Hypothalamus (tissue), 51 donors: ENCODE measurements at regions not wholly inside any gene's neighbourhood (a gene's known extent, or its start where the extent isn't known, plus 50 kb on each side); places are given as distances from the start of the nearest gene placed in this dataset.
"Not testable (repeated sequence)": the region's sequence is repeated elsewhere in the genome, so short reads cannot be mapped to it uniquely, and the experiment has no call there.

Experiments
- DNase-seq, 51 donors: peaks; one replicate each; lab custom pipeline; 2025; lab: John Stamatoyannopoulos, UW

DNA sequence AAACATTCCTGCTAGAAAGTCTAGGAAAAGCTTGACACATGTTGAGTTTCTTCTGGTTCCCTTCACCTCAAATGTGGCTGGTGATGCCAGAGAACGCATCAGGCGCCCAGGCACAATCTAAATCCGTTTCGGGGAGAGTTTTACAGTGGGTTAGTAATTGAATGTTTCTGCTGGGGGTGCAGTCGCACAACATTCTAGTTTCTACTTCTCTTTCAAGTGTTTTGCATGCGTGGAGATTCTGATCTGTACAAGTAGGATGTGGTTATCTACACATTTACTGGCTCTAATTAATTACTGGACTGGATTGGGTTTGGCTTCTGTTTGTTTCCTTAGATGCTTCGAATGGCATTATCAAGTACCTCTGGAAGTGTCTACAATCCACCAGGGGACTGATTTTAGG, 173.8 kb downstream of the TMEM26 start:
- DNase-seq = no peak

DNA sequence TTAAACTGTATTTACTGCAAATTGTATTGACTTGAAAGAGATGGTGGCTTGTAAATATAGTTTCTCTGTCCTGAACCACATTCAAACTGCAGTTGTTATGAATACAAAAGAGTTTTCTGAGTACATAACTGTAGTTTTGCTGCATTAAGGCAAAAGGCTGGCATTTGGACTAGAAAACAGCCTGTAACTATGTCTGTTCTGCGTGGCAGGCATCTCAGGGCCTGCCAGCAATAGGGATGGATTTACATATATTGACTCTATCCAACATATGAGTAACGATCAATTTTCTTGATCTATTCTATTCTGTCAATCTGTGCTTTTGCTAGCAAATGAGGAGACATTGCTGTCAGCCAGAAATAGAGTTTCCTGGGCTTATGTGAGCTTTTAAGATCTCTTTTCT, 174.6 kb downstream of the TMEM26 start:
- DNase-seq = no peak

DNA sequence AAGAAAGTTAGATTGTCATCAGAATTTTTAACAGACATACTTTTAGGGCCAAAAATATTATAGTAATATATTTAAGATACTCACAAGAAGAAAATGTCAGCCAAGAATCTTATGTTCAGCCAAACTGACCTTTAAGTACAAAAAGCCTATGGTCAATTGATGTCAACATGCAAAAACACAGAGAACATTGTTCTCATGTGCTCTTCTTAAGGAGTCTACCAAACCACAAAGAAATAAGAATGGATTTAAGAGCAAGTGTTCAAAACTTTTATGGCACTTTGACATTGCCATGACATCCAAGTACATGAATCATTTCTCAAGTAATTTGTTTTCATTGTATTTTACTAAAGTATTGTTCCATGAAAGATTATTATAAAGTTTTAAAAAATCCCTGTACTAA, 180.4 kb downstream of the TMEM26 start:
- DNase-seq = no peak

DNA sequence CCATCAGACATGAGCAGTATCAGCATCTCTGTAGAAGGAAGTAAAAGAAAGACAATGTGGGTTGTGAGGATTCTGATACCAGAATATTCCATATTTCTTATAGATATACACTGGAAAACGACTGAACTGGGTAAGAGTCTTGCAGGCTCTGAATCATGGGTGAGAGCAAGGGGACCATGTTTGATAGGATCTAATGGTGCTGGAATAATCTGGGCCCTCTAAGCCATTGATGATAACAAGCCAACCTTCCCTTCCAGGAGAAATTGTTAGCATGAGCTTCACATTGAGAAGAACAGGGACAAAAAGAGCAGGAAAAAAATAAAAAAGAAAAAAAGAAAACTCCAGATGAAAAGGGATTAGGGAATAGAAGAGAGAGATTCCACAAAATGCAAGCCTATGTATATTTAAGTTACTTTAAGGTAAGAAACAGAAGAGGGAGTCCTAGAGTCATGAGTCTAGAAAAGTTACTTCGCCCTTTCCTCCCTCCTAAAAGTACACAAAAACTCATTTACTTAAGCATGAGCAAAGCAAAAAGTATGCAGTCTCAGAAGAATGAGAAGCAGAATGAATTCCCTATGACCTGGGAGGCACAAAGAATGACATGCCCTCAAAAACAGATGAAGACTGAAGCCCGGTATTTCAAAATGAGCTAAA, 181.9 kb downstream of the TMEM26 start:
- no peak for DNase-seq

DNA sequence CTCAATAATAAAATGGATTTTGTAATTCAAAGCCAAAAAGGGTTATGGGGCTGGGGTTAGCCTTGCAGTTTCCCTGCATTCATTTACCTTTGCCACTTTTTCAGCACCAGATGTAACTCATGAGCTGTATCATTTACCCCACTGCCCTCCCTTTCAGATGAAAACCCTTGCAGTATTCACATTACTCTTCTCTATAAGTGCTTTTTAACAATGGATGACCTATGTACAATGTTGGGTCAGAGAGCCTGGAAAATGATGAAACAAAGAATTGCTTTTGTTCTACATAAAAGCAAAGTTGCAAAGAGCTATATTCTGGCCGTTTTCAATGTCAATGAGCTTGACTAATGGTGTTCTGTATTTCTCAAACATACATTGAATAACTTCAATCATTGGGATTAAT, 189.7 kb downstream of the TMEM26 start:
- no peak for DNase-seq

DNA sequence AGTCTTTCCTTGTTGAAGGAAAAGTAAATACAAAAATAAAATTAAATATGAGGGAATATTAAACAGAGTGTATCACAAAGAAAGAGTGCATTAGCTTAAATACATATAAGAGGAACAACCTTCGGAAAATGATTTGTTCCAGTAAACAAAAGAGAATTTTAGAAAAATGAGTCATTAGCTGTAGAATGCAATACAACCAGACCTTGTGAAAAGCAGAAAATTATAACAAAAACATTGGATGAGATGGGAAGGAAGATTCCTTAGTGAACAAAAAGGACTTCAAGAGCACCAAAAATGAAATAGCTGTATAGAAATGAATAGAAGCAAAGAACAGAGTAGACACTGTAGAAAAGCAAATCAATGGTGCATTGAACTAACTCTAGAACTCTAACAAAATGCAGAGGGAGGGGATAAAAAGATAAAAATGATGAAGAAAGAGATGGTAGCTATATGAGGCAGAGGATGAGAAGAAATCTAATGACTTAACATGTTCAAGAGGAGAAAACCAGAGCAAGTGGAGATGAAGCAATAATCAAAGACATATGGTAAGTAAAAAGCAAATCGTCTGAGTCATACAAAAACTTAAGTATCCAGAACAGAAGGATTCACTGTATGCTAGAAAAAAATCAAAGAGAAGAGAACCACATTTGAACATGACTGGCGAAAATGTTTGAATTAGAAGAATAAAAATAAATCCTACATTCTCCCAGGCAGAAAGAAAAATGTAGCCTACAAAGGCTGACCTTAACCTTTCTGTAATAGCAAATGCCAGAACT, 190.5 kb downstream of the TMEM26 start:
- DNase-seq = no peak

DNA sequence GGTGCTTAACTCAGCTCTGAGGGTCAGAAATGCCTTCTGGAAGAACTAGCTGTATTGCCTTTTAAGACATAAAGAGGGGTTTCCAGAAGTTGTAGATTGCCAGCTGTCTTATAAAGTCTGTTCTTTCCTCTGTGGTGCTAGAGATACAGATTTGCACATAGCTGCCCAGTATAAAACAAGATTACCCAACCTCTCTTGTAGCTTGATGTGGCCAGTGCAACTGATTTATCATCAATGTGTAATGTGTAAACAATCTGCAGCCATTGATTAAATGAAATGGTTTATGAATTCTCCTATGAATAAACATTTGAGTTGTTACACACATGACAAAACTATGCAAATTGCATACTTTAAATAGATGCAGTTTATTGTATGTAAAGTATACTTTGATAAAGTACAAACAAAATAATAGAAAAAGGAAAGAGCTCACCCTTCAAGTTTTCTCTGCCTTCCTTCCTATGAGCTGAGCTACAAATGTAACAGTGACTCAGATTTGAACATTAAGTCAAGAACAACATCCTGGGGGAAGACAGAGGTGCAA, 195.2 kb downstream of the TMEM26 start:
- no peak for DNase-seq

DNA sequence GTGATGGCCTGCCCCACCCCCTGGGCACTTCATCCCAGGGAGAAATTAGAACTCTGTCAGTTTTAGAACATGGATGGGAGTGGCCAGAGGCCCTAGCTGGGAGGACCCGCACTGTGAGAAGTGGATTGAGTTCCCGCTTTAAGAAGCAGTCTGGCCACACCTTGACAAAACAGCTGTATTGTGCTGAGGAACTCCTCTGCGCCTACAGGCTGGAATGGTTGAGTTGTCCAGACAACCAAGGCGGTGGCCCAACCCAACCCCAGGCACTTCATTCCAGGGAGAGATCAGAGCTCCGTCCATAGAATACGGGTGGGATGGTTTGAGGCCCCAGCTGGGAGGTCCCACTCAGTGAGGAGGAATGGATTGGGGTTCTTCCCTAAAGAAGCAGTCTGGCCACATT, 196.0 kb downstream of the TMEM26 start:
- no peak for DNase-seq

DNA sequence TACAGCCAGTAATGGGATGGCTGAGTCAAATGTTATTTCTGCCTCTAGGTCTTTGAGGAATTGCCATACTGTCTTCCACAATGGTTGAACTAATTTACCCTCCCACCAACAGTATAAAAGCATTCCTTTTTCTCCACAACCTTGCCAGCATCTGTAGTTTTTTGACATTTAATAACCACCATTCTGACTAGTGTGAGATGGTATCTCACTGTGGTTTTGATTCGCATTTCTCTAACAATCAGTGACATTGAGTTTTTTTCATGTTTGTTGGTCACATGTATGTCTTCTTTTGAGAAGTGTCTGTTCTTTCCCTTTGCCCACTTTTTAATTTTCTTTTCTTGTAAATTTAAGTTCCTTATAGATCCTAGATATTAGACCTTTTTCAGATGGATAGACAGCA, 200.9 kb downstream of the TMEM26 start:
- DNase-seq = not testable (repeated sequence)

DNA sequence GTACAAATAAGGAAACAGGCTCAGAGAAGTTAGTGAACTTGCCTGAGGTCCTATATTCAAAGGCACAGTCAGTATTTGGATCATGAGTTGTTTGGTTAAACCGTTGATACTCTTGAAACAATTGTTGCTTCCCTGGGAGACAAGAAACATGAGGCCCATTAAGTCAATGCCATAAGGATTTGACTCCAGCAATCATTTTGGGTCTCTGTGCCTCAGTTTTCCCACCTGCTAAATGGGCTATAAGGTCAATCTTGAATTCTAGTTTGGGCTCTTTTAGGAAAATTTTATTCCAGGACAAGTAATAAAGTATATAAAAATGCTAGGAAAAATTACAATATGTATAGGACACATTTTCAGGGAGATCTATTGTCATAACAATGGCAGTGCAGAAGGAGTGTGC, 202.1 kb downstream of the TMEM26 start:
- no peak for DNase-seq

DNA sequence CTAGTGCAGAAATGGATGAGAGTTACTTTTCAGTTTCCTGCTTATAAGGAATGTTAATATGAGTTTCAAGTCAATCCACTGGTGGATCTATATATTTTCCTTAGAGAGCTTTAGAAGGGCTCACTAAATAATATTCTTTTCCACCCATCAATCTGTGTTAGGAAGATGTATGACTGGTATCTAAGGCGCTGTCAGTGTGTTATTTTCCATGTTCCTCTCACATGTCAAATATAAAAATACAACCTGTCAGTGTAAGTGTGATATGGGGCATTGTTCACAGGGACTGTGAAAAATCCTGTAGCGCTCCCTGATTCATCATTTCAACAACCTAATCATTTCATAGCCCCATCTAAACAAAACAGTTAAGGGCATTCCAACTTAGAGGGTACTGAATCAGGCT, 203.1 kb downstream of the TMEM26 start:
- no peak for DNase-seq

DNA sequence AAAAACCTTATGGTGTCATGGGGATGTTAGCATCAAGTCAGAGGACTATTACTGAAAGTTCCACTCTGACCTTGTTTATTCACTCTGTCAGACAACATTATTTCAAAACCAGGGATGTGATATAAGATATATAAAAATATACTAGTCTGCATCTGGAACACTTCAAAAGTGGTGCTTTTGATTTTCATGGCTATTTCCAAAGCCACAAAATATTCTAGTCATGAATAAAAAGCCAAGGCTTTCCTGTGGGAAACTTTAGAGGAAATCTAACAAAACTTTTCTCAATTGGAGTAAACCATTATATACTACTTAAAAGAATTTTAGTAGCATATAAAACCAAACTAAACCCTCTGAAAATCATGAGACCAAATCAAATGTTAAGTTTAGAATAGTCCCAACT, 205.2 kb downstream of the TMEM26 start:
- no peak for DNase-seq

DNA sequence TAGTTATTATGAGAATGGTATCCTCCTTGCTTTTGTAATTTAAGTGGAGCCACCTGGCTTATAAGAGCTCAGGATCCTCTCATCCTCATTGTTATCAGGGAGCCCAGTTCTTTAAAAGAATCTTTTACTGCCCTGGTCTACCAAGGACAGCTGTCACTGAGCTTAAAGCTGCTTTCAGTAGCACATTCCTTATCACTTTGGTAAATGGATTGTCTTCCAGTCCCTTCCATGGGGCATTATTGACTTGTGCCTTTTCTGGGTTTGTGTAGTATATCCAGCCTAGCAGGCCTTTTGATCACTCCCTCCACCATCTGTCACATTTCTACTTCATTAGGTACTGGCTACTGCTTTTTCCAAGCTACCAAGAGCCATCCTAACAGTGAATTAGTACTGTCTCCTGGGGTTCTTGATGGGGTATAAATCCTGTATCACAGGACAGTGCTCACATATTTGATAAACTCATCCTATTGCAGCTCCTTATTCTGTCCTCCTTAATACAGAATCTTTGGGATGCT, 208.9 kb downstream of the TMEM26 start:
- DNase-seq = no peak

DNA sequence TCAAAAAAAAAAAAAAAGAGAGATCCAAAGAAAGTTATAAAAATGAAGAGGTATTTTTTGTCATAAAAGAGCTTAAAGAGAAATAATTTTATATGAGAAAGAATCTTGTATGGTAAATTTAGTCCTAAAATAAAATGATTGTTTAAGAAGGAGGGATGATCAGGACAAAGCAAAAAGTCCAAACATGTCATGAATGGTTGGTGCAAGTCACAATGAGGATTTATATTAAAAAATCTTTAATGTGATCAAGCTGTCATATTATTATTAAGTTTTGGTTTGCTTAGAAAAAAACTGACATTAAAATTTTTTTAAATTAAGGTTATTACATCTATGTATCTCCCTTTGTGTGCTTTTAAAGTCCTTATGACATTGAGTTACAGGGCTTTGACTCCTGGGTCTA, 220.4 kb downstream of the TMEM26 start:
- no peak for DNase-seq

DNA sequence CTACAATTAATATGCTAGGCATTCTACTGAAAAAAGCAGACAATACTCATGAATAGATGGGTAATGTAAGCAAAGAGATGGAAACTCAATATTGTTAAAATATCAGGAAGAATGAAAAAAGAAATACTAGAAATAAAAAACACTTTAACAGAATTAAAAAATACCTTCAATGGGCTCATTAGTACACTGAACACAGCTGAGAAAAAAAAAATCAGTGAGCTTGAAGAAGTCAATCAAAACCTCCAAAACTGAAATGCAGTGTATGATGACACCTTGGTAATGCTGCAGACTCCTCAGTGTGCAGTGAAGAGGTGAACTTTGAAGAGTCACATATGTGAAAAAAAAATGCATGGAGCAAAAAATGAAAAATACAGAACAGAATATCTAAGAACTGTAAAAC, 227.2 kb downstream of the TMEM26 start:
- no peak for DNase-seq

DNA sequence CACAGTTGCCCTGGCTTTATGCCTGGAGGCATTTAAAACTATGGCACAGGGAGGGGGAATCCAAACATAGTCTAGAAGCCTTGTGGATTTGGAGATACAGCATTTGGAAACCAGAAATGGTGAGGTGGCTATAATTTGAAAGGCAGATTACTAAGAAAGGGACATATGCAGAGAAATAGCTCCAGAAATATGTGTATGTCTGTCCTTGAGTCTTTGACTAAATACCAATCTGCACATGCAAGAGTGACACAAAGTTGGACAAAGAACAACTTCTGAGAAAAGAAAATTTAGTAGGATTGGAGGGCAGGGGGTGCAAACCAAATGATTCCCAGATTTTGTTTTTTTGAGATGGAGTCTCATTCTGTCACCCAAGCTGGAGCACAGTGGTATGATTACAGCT, 229.6 kb downstream of the TMEM26 start:
- no peak for DNase-seq

DNA sequence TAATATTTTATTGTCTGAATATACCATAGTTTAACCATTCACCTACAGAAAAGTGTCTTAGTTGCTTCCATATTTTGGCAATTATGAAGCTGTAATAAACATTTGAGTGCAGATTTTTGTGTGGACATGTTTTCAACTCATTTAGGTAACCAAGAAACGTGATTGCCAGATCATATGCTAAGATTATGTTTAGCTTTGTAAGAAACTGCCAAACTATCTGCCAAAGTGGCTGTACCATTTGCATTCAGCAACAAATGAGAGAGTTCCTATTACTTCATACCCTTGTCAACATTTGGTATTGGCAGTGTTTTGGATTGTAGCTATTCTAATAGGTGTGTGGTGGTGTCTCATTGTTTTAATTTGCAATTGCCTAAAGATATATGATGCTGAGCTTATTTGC, 233.5 kb downstream of the TMEM26 start:
- DNase-seq = no peak

DNA sequence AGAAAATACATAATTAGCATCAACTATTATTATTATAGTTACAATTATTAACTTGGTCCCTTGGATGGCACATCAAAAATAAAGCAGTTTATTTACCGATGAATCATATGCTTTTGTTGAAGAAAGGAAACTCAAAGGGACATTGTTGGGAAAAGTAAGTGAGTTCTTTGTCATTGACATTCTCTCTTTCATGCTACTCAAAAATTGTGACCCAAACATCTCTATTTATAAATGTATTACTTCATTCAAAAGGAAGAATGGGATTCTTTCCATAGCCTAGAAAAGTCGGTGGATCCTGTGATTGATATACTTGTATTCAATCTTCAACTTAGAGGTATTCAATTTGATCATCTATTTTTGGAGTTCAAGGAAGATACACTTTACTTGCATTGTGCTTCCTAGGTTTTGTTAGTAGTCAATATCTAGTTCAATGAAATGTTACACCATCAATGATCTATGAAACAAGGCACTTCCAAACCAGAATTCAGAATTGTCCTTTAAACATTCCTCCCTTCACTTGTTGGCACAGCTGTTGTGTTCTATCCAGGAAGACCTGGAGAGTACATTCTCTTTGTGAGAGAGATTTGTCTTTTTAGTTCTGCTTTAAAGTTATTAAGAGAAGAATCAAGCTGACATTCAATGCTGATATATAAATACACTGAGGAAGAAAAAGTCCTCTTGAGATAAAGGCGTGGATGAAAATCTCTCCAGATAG, 235.2 kb downstream of the TMEM26 start:
- DNase-seq = no peak

DNA sequence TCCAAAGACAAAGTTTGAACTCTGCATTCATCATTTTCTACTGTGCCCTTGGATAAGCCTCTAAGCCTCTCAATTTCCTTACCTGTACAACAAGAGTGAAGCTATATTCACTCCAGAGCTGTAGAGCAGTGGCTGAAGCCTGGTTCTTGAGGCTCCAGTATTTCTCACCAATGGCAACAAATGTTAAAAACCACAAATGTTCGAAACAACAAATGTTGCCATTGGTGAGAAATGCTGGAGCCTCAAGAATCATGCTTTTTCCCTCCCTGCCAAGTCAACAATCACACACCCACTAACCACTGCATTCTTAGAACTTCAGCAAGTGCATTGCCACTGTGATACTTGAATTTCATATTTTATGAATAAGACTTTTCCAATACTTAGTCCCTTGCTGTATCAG, 237.9 kb downstream of the TMEM26 start:
- DNase-seq = no peak

DNA sequence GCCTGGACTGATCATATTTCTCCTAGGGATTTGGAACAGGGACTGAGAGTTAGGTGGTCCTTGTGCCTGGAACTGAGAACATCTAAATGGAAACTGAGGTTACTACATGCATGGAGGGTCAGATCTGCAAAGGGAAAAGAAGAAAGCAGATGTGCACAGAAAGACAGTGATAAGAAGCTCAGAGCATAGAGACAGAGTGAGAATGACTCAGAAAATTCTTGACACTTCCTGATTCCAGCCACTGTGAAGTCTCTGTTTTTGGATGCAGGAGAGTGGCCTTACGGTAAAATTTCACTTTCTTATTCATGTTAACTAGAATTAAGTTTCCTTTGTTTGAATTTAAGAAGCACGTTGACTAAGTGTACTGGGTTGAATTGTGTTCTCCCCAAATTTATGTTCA, 241.7 kb downstream of the TMEM26 start:
- no peak for DNase-seq

DNA sequence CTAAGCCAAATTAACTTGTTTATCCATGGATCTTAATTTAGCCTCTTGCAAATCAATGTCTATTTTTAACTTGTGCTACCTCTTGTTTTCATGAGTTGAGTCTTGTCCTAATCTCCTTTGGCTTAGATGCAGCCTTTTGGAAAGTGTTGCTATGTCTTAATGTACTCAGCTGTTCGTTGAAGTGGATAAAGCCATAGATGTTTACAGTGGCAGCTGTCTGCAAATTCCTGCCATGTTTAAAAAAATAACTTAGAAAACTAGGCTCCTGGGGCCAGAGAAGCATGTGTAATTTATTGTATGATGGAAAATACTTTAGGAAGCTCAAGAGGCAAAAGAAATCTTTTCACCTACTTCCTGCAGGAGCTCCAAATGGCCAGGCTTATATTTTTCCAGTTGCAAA, 253.1 kb upstream of the RHOBTB1 start:
- DNase-seq = no peak

DNA sequence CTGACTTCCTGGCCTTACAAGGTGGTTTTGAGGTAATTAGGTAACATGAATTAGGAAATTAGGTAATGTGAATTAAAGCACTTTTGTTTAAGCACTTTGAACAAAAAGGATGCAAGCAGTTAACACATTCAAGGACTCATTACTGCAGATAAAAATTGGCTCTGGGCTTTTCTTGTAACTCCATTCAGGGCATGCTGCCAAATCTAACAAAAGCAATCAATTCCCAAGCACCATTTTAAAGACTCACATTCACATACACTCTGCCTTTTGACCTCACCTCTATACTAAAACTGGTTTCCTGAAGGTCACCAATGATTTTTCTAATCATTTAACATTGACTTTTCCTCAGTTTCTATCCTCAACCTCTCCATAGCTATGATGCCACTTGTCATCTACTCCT, 251.2 kb upstream of the RHOBTB1 start:
- no peak for DNase-seq
